ENCODE measurements at regions not wholly inside any gene's neighbourhood (a gene's known extent, or its start where the extent isn't known, plus 50 kb on each side); places are given as distances from the start of the nearest gene placed in this dataset.

GRCh38 chr4:24000470-24000831, 110.6 kb upstream of the PPARGC1A start:
- TF ChIP-seq CTCF (IDR thresholded peaks at IDR 0.05; ENCODE audit: low read depth, low read length, missing input control) (no peak), HNF4G (IDR thresholded peaks at IDR 0.05) (no peak), TAF1 (conservative IDR thresholded peaks at IDR 0.05) (no peak)
